Hepatocyte (in vitro differentiated cells): ENCODE measurements at regions not wholly inside any gene's neighbourhood (a gene's known extent, or its start where the extent isn't known, plus 50 kb on each side); places are given as distances from the start of the nearest gene placed in this dataset.

Experiments
- CTCF ChIP-seq: fragments of 200-600 bp; sonication (generic); IDR thresholded peaks from 2 replicates; pipeline ENCODE4 v1.5.1; 2016; ENCODE audit warnings: antibody characterized with exemption, mild to moderate bottlenecking; ENCODE audit not compliant: poor library complexity
- EZH2 ChIP-seq: fragments of 200-600 bp; sonication (generic); IDR thresholded peaks from 2 replicates; pipeline ENCODE4 v1.6.1; 2016; ENCODE audit warnings: antibody characterized with exemption, mild to moderate bottlenecking, borderline replicate concordance

- TF ChIP-seq CTCF (no peak), EZH2 (no peak)
Observed at GRCh38 chr14:73778736-73779135, 64.6 kb upstream of the PNMA1 start.
